WTC11 (cell line): ENCODE measurements at regions not wholly inside any gene's neighbourhood (a gene's known extent, or its start where the extent isn't known, plus 50 kb on each side); places are given as distances from the start of the nearest gene placed in this dataset.

ENCODE experiments used
- FOXJ3 ChIP-seq: sonication (generic); formaldehyde crosslinking; IDR thresholded peaks from 2 replicates; pipeline ENCODE4 v1.9.0; 2021; ENCODE audit warnings: missing genetic modification reagents, mild to moderate bottlenecking, borderline replicate concordance
- KAT7 ChIP-seq: sonication (generic); formaldehyde crosslinking; IDR thresholded peaks from 2 replicates; pipeline ENCODE4 v1.8.1; 2023; ENCODE audit warnings: missing genetic modification reagents, mild to moderate bottlenecking, borderline replicate concordance
- NR1H2 ChIP-seq: sonication (generic); formaldehyde crosslinking; IDR thresholded peaks from 2 replicates; pipeline ENCODE4 v1.9.0; 2021; ENCODE audit warnings: mild to moderate bottlenecking, moderate library complexity, missing genetic modification reagents
- SP1 ChIP-seq: sonication (generic); formaldehyde crosslinking; conservative IDR thresholded peaks from 2 replicates; pipeline ENCODE4 v1.8.1; 2022; ENCODE audit warnings: missing genetic modification reagents
- ZNF232 ChIP-seq: sonication (generic); formaldehyde crosslinking; IDR thresholded peaks from 2 replicates; pipeline ENCODE4 v1.8.0; 2022; ENCODE audit warnings: mild to moderate bottlenecking, missing genetic modification reagents
- ZNF416 ChIP-seq: fragments of 250-450 bp; sonication (Bioruptor Pico); IDR thresholded peaks from 2 replicates; pipeline ENCODE4 v1.9.0; 2021; ENCODE audit warnings: mild to moderate bottlenecking, inconsistent platforms
- TF ChIP-seq, protein P1 (sequence below): fragments of 200-600 bp; IDR thresholded peaks from 2 replicates; pipeline ENCODE4 v1.8.0; 2022; ENCODE audit warnings: antibody characterized with exemption
- TF ChIP-seq, protein P2 (sequence below): sonication (generic); formaldehyde crosslinking; IDR thresholded peaks from 2 replicates; pipeline ENCODE4 v1.8.1; 2022; ENCODE audit warnings: low read depth, missing genetic modification reagents, borderline replicate concordance
- TF ChIP-seq, protein P3 (sequence below): sonication (generic); formaldehyde crosslinking; IDR thresholded peaks from 2 replicates; pipeline ENCODE4 v1.8.1; 2023; ENCODE audit warnings: mild to moderate bottlenecking, missing genetic modification reagents
- TF ChIP-seq, protein P4 (sequence below): sonication (generic); formaldehyde crosslinking; IDR thresholded peaks from 2 replicates; pipeline ENCODE4 v1.8.0; 2022; ENCODE audit warnings: mild to moderate bottlenecking, missing genetic modification reagents
- TF ChIP-seq, protein P5 (sequence below): sonication (generic); formaldehyde crosslinking; IDR thresholded peaks from 2 replicates; pipeline ENCODE4 v1.8.1; 2022; ENCODE audit warnings: low read depth, mild to moderate bottlenecking, moderate library complexity, missing genetic modification reagents, borderline replicate concordance
- TF ChIP-seq, protein P6 (sequence below): sonication (generic); formaldehyde crosslinking; IDR thresholded peaks from 2 replicates; pipeline ENCODE4 v1.8.0; 2023; ENCODE audit warnings: mild to moderate bottlenecking, missing genetic modification reagents
- TF ChIP-seq, protein P7 (sequence below): sonication (generic); formaldehyde crosslinking; IDR thresholded peaks from 2 replicates; pipeline ENCODE4 v1.8.0; 2022; ENCODE audit warnings: mild to moderate bottlenecking, missing genetic modification reagents

DNA sequence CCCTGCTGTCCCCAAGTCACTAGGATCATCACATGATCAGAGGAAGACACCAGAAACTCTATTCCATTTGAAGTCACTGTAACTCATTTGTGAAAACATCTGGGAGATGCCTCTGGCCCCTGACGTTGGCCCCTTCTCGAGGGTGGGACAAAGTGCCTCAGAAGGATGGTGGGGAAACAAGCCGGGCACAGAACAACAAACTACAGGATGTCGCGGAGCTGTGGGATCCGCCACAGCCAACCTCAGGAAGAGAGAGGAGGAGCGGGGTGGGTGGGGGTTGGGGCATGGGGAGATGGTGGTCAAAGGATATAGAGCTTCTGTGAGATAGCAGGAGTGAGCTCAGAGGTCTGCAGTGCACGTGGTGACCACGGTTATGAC, 265.6 kb upstream of the TCERG1L start:
- TF ChIP-seq FOXJ3 (no peak), ZNF232 (CRISPR knock-in tag) (no peak), ZNF416 (CRISPR knock-in tag) (no peak), NR1H2 (CRISPR knock-in tag) (no peak), KAT7 (no peak), SP1 (CRISPR knock-in tag) (no peak)
- TF ChIP-seq, protein P1, sequence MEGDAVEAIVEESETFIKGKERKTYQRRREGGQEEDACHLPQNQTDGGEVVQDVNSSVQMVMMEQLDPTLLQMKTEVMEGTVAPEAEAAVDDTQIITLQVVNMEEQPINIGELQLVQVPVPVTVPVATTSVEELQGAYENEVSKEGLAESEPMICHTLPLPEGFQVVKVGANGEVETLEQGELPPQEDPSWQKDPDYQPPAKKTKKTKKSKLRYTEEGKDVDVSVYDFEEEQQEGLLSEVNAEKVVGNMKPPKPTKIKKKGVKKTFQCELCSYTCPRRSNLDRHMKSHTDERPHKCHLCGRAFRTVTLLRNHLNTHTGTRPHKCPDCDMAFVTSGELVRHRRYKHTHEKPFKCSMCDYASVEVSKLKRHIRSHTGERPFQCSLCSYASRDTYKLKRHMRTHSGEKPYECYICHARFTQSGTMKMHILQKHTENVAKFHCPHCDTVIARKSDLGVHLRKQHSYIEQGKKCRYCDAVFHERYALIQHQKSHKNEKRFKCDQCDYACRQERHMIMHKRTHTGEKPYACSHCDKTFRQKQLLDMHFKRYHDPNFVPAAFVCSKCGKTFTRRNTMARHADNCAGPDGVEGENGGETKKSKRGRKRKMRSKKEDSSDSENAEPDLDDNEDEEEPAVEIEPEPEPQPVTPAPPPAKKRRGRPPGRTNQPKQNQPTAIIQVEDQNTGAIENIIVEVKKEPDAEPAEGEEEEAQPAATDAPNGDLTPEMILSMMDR, result no peak
- TF ChIP-seq, protein P2, sequence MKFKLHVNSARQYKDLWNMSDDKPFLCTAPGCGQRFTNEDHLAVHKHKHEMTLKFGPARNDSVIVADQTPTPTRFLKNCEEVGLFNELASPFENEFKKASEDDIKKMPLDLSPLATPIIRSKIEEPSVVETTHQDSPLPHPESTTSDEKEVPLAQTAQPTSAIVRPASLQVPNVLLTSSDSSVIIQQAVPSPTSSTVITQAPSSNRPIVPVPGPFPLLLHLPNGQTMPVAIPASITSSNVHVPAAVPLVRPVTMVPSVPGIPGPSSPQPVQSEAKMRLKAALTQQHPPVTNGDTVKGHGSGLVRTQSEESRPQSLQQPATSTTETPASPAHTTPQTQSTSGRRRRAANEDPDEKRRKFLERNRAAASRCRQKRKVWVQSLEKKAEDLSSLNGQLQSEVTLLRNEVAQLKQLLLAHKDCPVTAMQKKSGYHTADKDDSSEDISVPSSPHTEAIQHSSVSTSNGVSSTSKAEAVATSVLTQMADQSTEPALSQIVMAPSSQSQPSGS (CRISPR knock-in tag), result no peak
- TF ChIP-seq, protein P3, sequence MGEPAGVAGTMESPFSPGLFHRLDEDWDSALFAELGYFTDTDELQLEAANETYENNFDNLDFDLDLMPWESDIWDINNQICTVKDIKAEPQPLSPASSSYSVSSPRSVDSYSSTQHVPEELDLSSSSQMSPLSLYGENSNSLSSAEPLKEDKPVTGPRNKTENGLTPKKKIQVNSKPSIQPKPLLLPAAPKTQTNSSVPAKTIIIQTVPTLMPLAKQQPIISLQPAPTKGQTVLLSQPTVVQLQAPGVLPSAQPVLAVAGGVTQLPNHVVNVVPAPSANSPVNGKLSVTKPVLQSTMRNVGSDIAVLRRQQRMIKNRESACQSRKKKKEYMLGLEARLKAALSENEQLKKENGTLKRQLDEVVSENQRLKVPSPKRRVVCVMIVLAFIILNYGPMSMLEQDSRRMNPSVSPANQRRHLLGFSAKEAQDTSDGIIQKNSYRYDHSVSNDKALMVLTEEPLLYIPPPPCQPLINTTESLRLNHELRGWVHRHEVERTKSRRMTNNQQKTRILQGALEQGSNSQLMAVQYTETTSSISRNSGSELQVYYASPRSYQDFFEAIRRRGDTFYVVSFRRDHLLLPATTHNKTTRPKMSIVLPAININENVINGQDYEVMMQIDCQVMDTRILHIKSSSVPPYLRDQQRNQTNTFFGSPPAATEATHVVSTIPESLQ (CRISPR knock-in tag), result no peak
- TF ChIP-seq, protein P4, sequence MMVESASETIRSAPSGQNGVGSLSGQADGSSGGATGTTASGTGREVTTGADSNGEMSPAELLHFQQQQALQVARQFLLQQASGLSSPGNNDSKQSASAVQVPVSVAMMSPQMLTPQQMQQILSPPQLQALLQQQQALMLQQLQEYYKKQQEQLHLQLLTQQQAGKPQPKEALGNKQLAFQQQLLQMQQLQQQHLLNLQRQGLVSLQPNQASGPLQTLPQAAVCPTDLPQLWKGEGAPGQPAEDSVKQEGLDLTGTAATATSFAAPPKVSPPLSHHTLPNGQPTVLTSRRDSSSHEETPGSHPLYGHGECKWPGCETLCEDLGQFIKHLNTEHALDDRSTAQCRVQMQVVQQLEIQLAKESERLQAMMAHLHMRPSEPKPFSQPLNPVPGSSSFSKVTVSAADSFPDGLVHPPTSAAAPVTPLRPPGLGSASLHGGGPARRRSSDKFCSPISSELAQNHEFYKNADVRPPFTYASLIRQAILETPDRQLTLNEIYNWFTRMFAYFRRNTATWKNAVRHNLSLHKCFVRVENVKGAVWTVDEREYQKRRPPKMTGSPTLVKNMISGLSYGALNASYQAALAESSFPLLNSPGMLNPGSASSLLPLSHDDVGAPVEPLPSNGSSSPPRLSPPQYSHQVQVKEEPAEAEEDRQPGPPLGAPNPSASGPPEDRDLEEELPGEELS (CRISPR knock-in tag), result no peak
- TF ChIP-seq, protein P5, sequence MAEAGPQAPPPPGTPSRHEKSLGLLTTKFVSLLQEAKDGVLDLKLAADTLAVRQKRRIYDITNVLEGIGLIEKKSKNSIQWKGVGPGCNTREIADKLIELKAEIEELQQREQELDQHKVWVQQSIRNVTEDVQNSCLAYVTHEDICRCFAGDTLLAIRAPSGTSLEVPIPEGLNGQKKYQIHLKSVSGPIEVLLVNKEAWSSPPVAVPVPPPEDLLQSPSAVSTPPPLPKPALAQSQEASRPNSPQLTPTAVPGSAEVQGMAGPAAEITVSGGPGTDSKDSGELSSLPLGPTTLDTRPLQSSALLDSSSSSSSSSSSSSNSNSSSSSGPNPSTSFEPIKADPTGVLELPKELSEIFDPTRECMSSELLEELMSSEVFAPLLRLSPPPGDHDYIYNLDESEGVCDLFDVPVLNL, result no peak
- TF ChIP-seq, protein P6, sequence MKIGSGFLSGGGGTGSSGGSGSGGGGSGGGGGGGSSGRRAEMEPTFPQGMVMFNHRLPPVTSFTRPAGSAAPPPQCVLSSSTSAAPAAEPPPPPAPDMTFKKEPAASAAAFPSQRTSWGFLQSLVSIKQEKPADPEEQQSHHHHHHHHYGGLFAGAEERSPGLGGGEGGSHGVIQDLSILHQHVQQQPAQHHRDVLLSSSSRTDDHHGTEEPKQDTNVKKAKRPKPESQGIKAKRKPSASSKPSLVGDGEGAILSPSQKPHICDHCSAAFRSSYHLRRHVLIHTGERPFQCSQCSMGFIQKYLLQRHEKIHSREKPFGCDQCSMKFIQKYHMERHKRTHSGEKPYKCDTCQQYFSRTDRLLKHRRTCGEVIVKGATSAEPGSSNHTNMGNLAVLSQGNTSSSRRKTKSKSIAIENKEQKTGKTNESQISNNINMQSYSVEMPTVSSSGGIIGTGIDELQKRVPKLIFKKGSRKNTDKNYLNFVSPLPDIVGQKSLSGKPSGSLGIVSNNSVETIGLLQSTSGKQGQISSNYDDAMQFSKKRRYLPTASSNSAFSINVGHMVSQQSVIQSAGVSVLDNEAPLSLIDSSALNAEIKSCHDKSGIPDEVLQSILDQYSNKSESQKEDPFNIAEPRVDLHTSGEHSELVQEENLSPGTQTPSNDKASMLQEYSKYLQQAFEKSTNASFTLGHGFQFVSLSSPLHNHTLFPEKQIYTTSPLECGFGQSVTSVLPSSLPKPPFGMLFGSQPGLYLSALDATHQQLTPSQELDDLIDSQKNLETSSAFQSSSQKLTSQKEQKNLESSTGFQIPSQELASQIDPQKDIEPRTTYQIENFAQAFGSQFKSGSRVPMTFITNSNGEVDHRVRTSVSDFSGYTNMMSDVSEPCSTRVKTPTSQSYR (CRISPR knock-in tag), result no peak
- TF ChIP-seq, protein P7, sequence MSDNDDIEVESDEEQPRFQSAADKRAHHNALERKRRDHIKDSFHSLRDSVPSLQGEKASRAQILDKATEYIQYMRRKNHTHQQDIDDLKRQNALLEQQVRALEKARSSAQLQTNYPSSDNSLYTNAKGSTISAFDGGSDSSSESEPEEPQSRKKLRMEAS, result no peak
